Spleen (tissue), 11 donors: ENCODE measurements at regions not wholly inside any gene's neighbourhood (a gene's known extent, or its start where the extent isn't known, plus 50 kb on each side); places are given as distances from the start of the nearest gene placed in this dataset.

Experiments
- DNase-seq: peaks from one replicate; pipeline ENCODE4 v3.0.0-alpha.2; 2020
- H3K27ac ChIP-seq, 8 donors: fragments of 200-600 bp; sonication (generic) in 7 of 8; 1 replicate in 4 of 8; 2 replicates in 4 of 8; pipeline versions ENCODE4 v1.5.0 to v1.8.0; 2016 to 2021; ENCODE audit warnings: inconsistent platforms in 4 of 8, mild to moderate bottlenecking in 4 of 8, moderate library complexity in 1 of 8
- H3K27me3 ChIP-seq, 7 donors: fragments of 200-600 bp; sonication (generic) in 6 of 7; replicated peaks in 1 of 7; 1 replicate in 4 of 7; 2 replicates in 3 of 7; pipeline versions ENCODE4 v1.5.0 to v1.8.0; 2016 to 2021; ENCODE audit warnings: inconsistent platforms in 3 of 7, mild to moderate bottlenecking in 1 of 7
- H3K36me3 ChIP-seq, 6 donors: fragments of 200-600 bp; sonication (generic) in 5 of 6; 1 replicate in 4 of 6; 2 replicates in 2 of 6; pipeline versions ENCODE4 v1.5.0 to v1.8.0; 2016 to 2021; ENCODE audit warnings: inconsistent platforms in 2 of 6
- H3K4me1 ChIP-seq, 6 donors: fragments of 200-600 bp; sonication (generic) in 5 of 6; 1 replicate in 3 of 6; 2 replicates in 3 of 6; pipeline versions ENCODE4 v1.5.0 to v1.8.0; 2016 to 2021; ENCODE audit warnings: inconsistent platforms in 3 of 6
- H3K4me3 ChIP-seq, 8 donors: fragments of 200-600 bp; sonication (generic) in 7 of 8; 1 replicate in 4 of 8; 2 replicates in 4 of 8; pipeline versions ENCODE4 v1.5.0 to v1.8.0; 2016 to 2021; ENCODE audit warnings: inconsistent platforms in 4 of 8, mild to moderate bottlenecking in 4 of 8, moderate library complexity in 2 of 8
- H3K9me3 ChIP-seq, 8 donors: fragments of 200-600 bp; sonication (generic) in 7 of 8; 1 replicate in 4 of 8; 2 replicates in 4 of 8; pipeline versions ENCODE4 v1.5.0 to v1.8.0; 2016 to 2021; ENCODE audit warnings: inconsistent platforms in 4 of 8
- POLR2A ChIP-seq, 3 donors: fragments of 450-650 bp; IDR thresholded peaks; one replicate each; pipeline ENCODE4 v1.5.1; 2017; ENCODE audit warnings: antibody characterized with exemption in 3 of 3, mild to moderate bottlenecking in 1 of 3
- POLR2AphosphoS5 ChIP-seq, 3 donors: sonication (generic); formaldehyde crosslinking; IDR thresholded peaks; one replicate each; pipeline ENCODE4 v1.5.1; 2017; ENCODE audit warnings: antibody characterized with exemption in 3 of 3
- WGBS, 5 donors: extraction: QIAGEN DNeasy Blood & Tissue Kit in 3 of 5; methylation state at CpG; one replicate each; pipeline versions ENCODE4 v1.1.5 to v1.1.7; 2013 to 2018; 5-methylcytosine and 5-hydroxymethylcytosine counted together
- intact Hi-C: fragments of 100-400 bp; cut with DNase I; formaldehyde crosslinking; loops from one replicate; pipeline ENCODE4 v1.15.0; 2023; ENCODE audit warnings: low total_unique reads
- TF ChIP-seq, protein P1 (sequence below), 11 experiments: fragments of 200-600 bp in 7 of 11; fragments of 450-650 bp in 4 of 11; sonication (generic) in 4 of 11; IDR thresholded peaks in 8 of 11; conservative IDR thresholded peaks in 3 of 11; 1 replicate in 7 of 11; 2 replicates in 4 of 11; pipeline versions ENCODE4 v1.4.0 to v1.8.0; 2016 to 2021; ENCODE audit warnings: antibody characterized with exemption in 11 of 11, inconsistent platforms in 4 of 11, mild to moderate bottlenecking in 1 of 11
- donor health status: healthy with polysubstance abuse.
- donor health status: DM: no; HTN: no; CAD: no; lungs with moderate emphysema.
- donor health status: DM: no; HTN: no; CAD: no.
- donor health status: Bipolar disorder and iron deficiency.
- donor health status: healthy.
- donor health status: DM: no; HTN: no; CAD: no.
- donor health status: DM: yes; HTN: yes; CAD: no.

DNA sequence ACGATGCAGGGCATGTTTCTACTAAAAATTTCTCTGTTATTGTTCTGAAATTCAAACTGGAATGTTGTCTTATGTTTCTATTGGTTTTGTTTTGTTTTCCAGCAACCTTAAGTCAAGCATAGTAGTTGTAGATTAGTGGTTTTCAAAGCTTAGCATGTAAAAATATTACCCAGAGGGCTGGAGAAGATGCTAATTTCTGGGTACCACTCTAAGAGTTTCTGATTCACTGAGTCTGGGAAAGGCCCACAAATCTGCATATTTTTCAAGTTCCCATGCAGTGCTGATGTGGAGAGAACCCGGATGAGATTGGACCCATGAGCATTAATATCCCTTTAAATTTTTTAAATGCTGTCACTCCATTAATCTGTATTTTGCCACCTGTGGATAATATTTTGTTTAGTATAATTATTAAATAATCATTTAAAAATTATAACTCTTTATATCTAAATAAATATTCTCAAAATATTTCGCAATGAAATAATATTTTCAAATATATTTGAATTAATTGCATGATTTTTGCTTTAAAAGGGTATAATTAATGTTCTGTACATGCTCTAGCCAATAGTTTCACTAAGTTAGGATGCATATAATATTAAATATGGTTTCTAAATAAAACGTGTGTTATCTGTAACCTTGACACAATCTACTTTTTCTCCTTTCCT lies 1274.7 kb upstream of the CADM2 start:
- no peak overlapping the region for H3K27ac ChIP-seq
- H3K27me3 ChIP-seq, result no peaks in the 10 kb centered on the region
- DNase-seq, result no peak
- H3K4me3 ChIP-seq, result no peak overlapping the region
- WGBS, 5 donors, result 51 to 71% (median 60%) methylated on average over 4 of the region's 4 CpGs
- H3K9me3 ChIP-seq, result peaks cover 0 to 43% (median 12%) of the 10 kb centered on the region in 8 donors
- H3K4me1 ChIP-seq, result no peaks in the 10 kb centered on the region
- no peak for TF ChIP-seq POLR2A (IDR thresholded peaks at IDR 0.05)
- no peak for TF ChIP-seq POLR2AphosphoS5 (IDR thresholded peaks at IDR 0.05)
- TF ChIP-seq, protein P1, sequence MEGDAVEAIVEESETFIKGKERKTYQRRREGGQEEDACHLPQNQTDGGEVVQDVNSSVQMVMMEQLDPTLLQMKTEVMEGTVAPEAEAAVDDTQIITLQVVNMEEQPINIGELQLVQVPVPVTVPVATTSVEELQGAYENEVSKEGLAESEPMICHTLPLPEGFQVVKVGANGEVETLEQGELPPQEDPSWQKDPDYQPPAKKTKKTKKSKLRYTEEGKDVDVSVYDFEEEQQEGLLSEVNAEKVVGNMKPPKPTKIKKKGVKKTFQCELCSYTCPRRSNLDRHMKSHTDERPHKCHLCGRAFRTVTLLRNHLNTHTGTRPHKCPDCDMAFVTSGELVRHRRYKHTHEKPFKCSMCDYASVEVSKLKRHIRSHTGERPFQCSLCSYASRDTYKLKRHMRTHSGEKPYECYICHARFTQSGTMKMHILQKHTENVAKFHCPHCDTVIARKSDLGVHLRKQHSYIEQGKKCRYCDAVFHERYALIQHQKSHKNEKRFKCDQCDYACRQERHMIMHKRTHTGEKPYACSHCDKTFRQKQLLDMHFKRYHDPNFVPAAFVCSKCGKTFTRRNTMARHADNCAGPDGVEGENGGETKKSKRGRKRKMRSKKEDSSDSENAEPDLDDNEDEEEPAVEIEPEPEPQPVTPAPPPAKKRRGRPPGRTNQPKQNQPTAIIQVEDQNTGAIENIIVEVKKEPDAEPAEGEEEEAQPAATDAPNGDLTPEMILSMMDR (IDR thresholded peaks at IDR 0.05 in 8 of 11, conservative IDR thresholded peaks at IDR 0.05 in 3 of 11), result no peak
- intact Hi-C loops, result no loop called here
- no peaks in the 10 kb centered on the region for H3K36me3 ChIP-seq

DNA sequence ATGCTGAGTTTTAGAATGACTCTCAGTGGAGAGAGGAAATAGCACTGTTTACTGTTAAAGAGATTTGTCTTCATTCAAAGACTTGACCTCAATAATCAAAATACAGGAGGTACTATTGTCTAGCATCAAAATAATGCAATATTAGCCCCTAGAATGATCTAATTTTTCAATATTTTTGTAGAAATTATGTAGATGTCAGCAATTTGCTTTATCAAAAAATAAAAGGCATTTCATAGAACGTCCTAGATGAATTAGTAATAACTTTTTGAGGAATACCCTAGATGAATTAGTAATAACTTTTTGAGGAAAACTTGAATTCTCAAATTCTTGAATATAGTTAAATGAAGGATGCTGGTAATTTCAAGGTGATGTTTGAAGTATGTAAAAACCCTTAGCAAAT lies 1252.1 kb upstream of the CADM2 start:
- Histone ChIP-seq H3K4me1 (no peaks in the 10 kb centered on the region), H3K27ac (no peak overlapping the region), H3K27me3 (no peaks in the 10 kb centered on the region), H3K9me3 (peaks cover 0 to 21% (median 7%) of the 10 kb centered on the region in 8 donors), H3K4me3 (no peak overlapping the region), H3K36me3 (no peaks in the 10 kb centered on the region)
- no peak for TF ChIP-seq POLR2A (IDR thresholded peaks at IDR 0.05)
- TF ChIP-seq POLR2AphosphoS5 (IDR thresholded peaks at IDR 0.05), result no peak
- TF ChIP-seq, protein P1 (IDR thresholded peaks at IDR 0.05 in 8 of 11, conservative IDR thresholded peaks at IDR 0.05 in 3 of 11), result no peak
- intact Hi-C loops, result no loop called here
- DNase-seq, result no peak
- WGBS, 5 donors, result 22 to 47% (median 33%) methylated on average over 1 of the region's 1 CpG

DNA sequence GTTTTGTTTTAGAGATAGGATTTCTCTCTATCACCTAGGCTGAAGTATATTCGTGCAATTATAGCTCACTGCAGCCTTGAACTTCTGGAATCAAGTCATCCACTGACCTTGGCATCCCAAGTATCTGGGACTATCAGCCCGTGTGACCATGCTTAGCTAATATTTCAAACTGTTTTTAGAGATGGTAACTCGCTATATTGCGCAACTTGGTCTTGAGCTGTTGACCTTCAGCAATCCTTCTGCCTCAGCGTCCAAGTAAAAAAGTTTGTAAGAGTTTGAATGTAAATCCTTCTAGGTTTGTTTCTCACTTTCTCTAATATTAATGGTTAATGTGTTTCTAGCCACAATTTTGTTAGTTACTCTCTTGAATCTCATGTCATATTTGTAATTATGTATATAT lies 1243.5 kb upstream of the CADM2 start:
- TF ChIP-seq, protein P1 (IDR thresholded peaks at IDR 0.05 in 8 of 11, conservative IDR thresholded peaks at IDR 0.05 in 3 of 11), result no peak
- no peak for TF ChIP-seq POLR2AphosphoS5 (IDR thresholded peaks at IDR 0.05)
- TF ChIP-seq POLR2A (IDR thresholded peaks at IDR 0.05), result no peak
- no peak for DNase-seq
- Histone ChIP-seq H3K36me3 (no peaks in the 10 kb centered on the region), H3K4me3 (no peak overlapping the region), H3K27me3 (no peaks in the 10 kb centered on the region), H3K9me3 (peaks cover 0 to 5% (median 0%) of the 10 kb centered on the region in 8 donors), H3K4me1 (no peaks in the 10 kb centered on the region), H3K27ac (no peak overlapping the region)
- 43 to 69% (median 64%) methylated on average over 5 of the region's 5 CpGs for WGBS, 5 donors
- intact Hi-C loops, result no loop called here

DNA sequence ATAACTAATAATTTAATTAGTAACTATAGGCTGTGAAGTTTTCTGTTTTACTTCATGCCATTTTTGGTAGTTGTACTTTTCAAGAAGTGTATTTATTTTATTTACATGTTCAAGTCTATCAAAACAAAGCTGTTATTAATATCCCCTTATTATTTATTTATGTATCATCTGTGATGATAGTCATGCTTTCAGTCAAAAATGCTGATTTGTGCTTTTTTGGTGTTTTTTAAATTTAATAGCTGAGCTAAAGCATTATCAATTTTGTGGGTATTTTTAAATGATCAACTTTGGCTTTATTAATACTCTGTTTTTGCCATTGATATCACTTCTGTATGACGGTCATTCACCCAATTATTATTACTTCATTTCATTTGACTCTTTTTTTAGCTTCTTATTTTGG lies 1229.2 kb upstream of the CADM2 start:
- intact Hi-C loops, result no loop called here
- TF ChIP-seq, protein P1 (IDR thresholded peaks at IDR 0.05 in 8 of 11, conservative IDR thresholded peaks at IDR 0.05 in 3 of 11), result no peak
- TF ChIP-seq POLR2A (IDR thresholded peaks at IDR 0.05) (no peak), POLR2AphosphoS5 (IDR thresholded peaks at IDR 0.05) (no peak)
- peaks cover 0 to 46% (median 32%) of the 10 kb centered on the region in 8 donors for H3K9me3 ChIP-seq
- H3K27ac ChIP-seq, result no peak overlapping the region
- no peaks in the 10 kb centered on the region for H3K4me1 ChIP-seq
- 75 to 95% (median 84%) methylated on average over 1 of the region's 1 CpG for WGBS, 5 donors
- no peaks in the 10 kb centered on the region for H3K27me3 ChIP-seq
- H3K36me3 ChIP-seq, result no peaks in the 10 kb centered on the region
- H3K4me3 ChIP-seq, result no peak overlapping the region
- DNase-seq, result no peak
